HL-60 (cell line): ENCODE measurements at regions not wholly inside any gene's neighbourhood (a gene's known extent, or its start where the extent isn't known, plus 50 kb on each side); places are given as distances from the start of the nearest gene placed in this dataset.
A peak's percentile ranks its signal among the peaks of the same experiment; 100 is the strongest.

Source experiments
- DNase-seq, 2 experiments: peaks; one replicate each; pipeline ENCODE4 v3.0.0-alpha.2; 2010 to 2020; ENCODE audit warnings: low read depth in 1 of 2, low spot score in 1 of 2
- H3K27ac ChIP-seq: fragments of 250-450 bp; sonication (Bioruptor Pico); replicated peaks from 2 replicates; pipeline ENCODE4 v1.5.1; 2020; ENCODE audit warnings: mild to moderate bottlenecking, moderate library complexity
- H3K27me3 ChIP-seq: fragments of 250-450 bp; sonication (Bioruptor Pico); 2 replicates; pipeline ENCODE4 v1.5.1; 2021; ENCODE audit warnings: mild to moderate bottlenecking, moderate library complexity; ENCODE audit not compliant: insufficient read depth, poor library complexity, severe bottlenecking
- H3K4me3 ChIP-seq: replicated peaks from 2 replicates; pipeline ENCODE4 v1.5.1; 2011; ENCODE audit warnings: mild to moderate bottlenecking, control low read depth, low read length; ENCODE audit not compliant: insufficient read depth
- CTCF ChIP-seq: IDR thresholded peaks from one replicate; pipeline ENCODE4 v1.5.1; 2011; ENCODE audit warnings: low read length, control low read depth, inconsistent platforms; ENCODE audit not compliant: insufficient read depth
- GABPA ChIP-seq: IDR thresholded peaks from 2 replicates; pipeline ENCODE4 v1.6.1; 2012; ENCODE audit warnings: low read depth
- POLR2AphosphoS5 ChIP-seq: IDR thresholded peaks from 2 replicates; pipeline ENCODE4 v1.6.1; 2012; ENCODE audit warnings: low read depth
- REST ChIP-seq: IDR thresholded peaks from 2 replicates; pipeline ENCODE4 v1.6.1; 2012; ENCODE audit warnings: low read depth; ENCODE audit not compliant: insufficient replicate concordance
- SPI1 ChIP-seq: IDR thresholded peaks from 2 replicates; pipeline ENCODE4 v1.6.1; 2012; ENCODE audit warnings: low read depth, mild to moderate bottlenecking, borderline replicate concordance

- DNase-seq = no peak
- Histone ChIP-seq H3K27me3 (no peaks in the 10 kb centered on the region), H3K4me3 (no peak overlapping the region), H3K27ac (no peak overlapping the region)
- TF ChIP-seq REST (no peak), POLR2AphosphoS5 (no peak), GABPA (no peak), CTCF (no peak), SPI1 (no peak)
These were observed 812.0 kb downstream of the DACH1 start for GRCh38 chr13:71055047-71055446.

GRCh38 chr13:71054358-71054757 lies 812.6 kb downstream of the DACH1 start:
- Histone ChIP-seq H3K27me3 (no peaks in the 10 kb centered on the region), H3K4me3 (no peak overlapping the region), H3K27ac (no peak overlapping the region)
- TF ChIP-seq SPI1 (peak; percentile 13; the same call in 1 of the 2 replicates), CTCF (no peak), GABPA (no peak), POLR2AphosphoS5 (no peak), REST (no peak)
- DNase-seq = no peak

GRCh38 chr13:71051573-71051972 lies 815.4 kb downstream of the DACH1 start:
- TF ChIP-seq GABPA = no peak
- TF ChIP-seq POLR2AphosphoS5 = no peak
- TF ChIP-seq CTCF = no peak
- TF ChIP-seq REST = no peak
- no peak for TF ChIP-seq SPI1
- no peak for DNase-seq
- Histone ChIP-seq H3K27me3 (no peaks in the 10 kb centered on the region), H3K27ac (no peak overlapping the region), H3K4me3 (no peak overlapping the region)
